ENCODE measurements at regions not wholly inside any gene's neighbourhood (a gene's known extent, or its start where the extent isn't known, plus 50 kb on each side); places are given as distances from the start of the nearest gene placed in this dataset.

GRCh38 chr1:184255560-184255959 lies 131.3 kb upstream of the C1orf21 start:
- H3K9me3 ChIP-seq: no peaks in the 10 kb centered on the region
- no peak for DNase-seq
- no peak overlapping the region for H3K4me3 ChIP-seq
- no peaks in the 10 kb centered on the region for H3K4me1 ChIP-seq
- intact Hi-C loops (cut with DNase I): no loop called here
- TF ChIP-seq CTCF (IDR thresholded peaks at IDR 0.05): no peak
- no peaks in the 10 kb centered on the region for H3K27me3 ChIP-seq (ENCODE audit: low read depth)
- no peak overlapping the region for H3K27ac ChIP-seq
- no peaks in the 10 kb centered on the region for H3K36me3 ChIP-seq
- ATAC-seq: no peak

- Histone ChIP-seq H3K27ac (no peak overlapping the region), H3K4me1 (no peaks in the 10 kb centered on the region), H3K4me3 (no peak overlapping the region), H3K9me3 (no peaks in the 10 kb centered on the region), H3K36me3 (no peaks in the 10 kb centered on the region), H3K27me3 (ENCODE audit: low read depth) (no peaks in the 10 kb centered on the region)
- no peak for DNase-seq
- TF ChIP-seq CTCF (IDR thresholded peaks at IDR 0.05): no peak
- intact Hi-C loops (cut with DNase I): no loop called here
- no peak for ATAC-seq
Measured at GRCh38 chr1:184257873-184258272, 129.0 kb upstream of the C1orf21 start.

- ATAC-seq: no peak
- intact Hi-C loops (cut with DNase I): no loop called here
- TF ChIP-seq CTCF (IDR thresholded peaks at IDR 0.05): no peak
Measured at GRCh38 chr1:184258525-184258924, 128.3 kb upstream of the C1orf21 start.

GRCh38 chr1:184260382-184260781 lies 126.4 kb upstream of the C1orf21 start:
- intact Hi-C loops (cut with DNase I): no loop called here
- no peak for TF ChIP-seq CTCF (IDR thresholded peaks at IDR 0.05)
- Histone ChIP-seq H3K4me3 (no peak overlapping the region), H3K27me3 (ENCODE audit: low read depth) (no peaks in the 10 kb centered on the region), H3K27ac (no peak overlapping the region), H3K9me3 (no peaks in the 10 kb centered on the region), H3K36me3 (no peaks in the 10 kb centered on the region), H3K4me1 (no peaks in the 10 kb centered on the region)
- no peak for DNase-seq
- ATAC-seq: no peak

More at GRCh38 chr1:184258525-184258924, 128.3 kb upstream of the C1orf21 start:
- Histone ChIP-seq H3K27me3 (ENCODE audit: low read depth) (no peaks in the 10 kb centered on the region), H3K4me3 (no peak overlapping the region), H3K4me1 (no peaks in the 10 kb centered on the region), H3K27ac (no peak overlapping the region), H3K9me3 (no peaks in the 10 kb centered on the region), H3K36me3 (no peaks in the 10 kb centered on the region)
- DNase-seq: no peak

- Histone ChIP-seq H3K4me3 (no peak overlapping the region), H3K9me3 (no peaks in the 10 kb centered on the region), H3K4me1 (no peaks in the 10 kb centered on the region), H3K27me3 (ENCODE audit: low read depth) (no peaks in the 10 kb centered on the region), H3K27ac (no peak overlapping the region), H3K36me3 (no peaks in the 10 kb centered on the region)
- no peak for DNase-seq
- no peak for ATAC-seq
- intact Hi-C loops (cut with DNase I): no loop called here
- TF ChIP-seq CTCF (IDR thresholded peaks at IDR 0.05): no peak
Measured at GRCh38 chr1:184262109-184262508, 124.7 kb upstream of the C1orf21 start.

- intact Hi-C loops (cut with DNase I): no loop called here
Measured at GRCh38 chr1:184267747-184268146, 119.1 kb upstream of the C1orf21 start.

More at GRCh38 chr1:184267747-184268146, 119.1 kb upstream of the C1orf21 start:
- H3K27ac ChIP-seq: no peak overlapping the region
- H3K4me1 ChIP-seq: no peaks in the 10 kb centered on the region
- TF ChIP-seq CTCF (IDR thresholded peaks at IDR 0.05): no peak
- no peaks in the 10 kb centered on the region for H3K36me3 ChIP-seq
- DNase-seq (no peak), ATAC-seq (no peak)
- H3K9me3 ChIP-seq: no peaks in the 10 kb centered on the region
- H3K27me3 ChIP-seq (ENCODE audit: low read depth): no peaks in the 10 kb centered on the region
- no peak overlapping the region for H3K4me3 ChIP-seq
